Lung microvascular endothelial cell (primary cell): ENCODE measurements at regions not wholly inside any gene's neighbourhood (a gene's known extent, or its start where the extent isn't known, plus 50 kb on each side); places are given as distances from the start of the nearest gene placed in this dataset.
"Not testable (repeated sequence)": the region's sequence is repeated elsewhere in the genome, so short reads cannot be mapped to it uniquely, and the experiment has no call there.

Experiments used
- DNase-seq, 2 donors: peaks; one replicate each; pipeline versions ENCODE4 v3.0.0 to v3.0.0-alpha.2; 2010; ENCODE audit warnings: low read depth in 2 of 2

DNA sequence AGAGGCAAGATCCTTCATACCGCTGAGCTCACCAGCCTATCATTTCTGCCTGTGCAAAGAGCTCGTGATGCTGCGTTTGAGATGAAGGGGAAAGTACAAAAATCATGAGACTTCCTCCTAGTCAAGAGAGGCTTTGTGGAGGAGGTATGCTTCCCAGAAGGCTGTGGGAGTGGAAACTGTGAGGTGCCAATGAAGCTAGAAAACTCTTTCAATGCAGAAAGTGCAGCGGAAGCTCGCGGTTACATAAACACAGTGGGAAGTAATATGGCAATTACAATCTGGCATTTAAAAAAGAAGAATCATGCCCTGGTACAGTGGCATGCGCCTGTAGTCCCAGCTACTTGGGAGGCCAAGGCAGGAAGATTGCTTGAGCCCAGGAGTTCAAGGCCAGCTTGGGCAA, 134.8 kb downstream of the EHF start:
- no peak for DNase-seq

DNA sequence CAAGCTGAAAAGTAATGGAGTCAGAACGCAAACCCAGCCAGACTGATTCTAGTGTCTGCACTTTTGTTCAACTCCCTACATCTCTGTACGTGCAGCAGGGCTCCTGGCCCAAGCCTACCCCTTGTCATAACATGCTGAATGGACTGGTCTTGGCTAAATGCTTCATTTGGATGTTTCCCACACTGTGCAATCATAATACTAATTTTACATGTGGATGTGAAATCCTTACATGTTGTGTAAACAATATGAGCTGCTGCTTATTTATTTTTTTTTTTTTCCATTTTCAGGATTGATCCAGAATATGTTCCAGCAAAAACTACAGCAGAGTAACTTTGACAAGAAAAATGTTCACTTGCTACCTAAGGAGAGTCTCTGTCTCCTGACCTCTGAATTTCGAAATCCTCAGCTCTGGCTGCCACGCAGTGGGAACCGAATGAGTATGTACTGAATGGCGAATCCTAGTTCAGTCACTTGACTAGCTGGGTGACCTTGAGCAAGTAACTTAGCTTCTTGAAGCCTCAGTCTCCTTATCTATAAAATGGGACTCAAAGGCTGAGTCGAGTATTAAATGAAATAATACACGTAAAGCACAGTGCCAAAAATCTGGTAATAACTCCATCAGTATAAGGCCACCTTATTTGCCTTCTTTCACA, 133.4 kb downstream of the EHF start:
- no peak for DNase-seq

DNA sequence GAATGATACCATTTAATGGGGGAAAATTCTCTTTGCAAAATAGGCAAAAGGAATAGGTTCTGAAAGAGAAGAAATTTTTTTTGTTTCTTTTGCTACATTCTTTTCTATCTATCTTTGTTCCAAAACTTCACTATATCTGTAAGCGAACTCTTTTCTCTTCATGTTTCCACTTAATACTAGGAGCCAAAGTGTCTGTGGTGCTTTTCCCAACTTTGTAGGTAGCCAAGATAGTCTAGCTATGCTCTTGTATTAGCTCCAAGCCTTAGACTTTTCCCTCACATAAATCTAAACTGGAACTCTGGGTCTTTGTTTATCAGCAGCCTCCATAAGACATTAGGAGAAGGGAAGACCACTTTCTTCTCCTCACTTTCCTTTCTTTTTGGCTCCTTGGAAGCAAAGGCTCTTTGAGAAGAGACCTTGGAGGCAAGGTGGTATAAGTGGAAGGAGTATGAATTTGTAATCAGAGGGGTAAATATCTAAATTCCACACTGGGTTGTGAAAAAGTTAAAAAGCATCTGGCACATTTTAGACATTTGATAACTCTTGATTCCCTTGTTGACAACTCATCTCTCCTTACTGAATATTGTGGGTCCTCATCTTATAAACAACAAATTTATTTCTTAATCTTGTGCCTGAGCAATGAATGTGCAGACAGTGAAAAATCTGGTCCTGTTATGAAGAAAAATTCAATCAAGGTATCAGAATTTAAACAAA, 130.0 kb downstream of the EHF start:
- DNase-seq = no peak

DNA sequence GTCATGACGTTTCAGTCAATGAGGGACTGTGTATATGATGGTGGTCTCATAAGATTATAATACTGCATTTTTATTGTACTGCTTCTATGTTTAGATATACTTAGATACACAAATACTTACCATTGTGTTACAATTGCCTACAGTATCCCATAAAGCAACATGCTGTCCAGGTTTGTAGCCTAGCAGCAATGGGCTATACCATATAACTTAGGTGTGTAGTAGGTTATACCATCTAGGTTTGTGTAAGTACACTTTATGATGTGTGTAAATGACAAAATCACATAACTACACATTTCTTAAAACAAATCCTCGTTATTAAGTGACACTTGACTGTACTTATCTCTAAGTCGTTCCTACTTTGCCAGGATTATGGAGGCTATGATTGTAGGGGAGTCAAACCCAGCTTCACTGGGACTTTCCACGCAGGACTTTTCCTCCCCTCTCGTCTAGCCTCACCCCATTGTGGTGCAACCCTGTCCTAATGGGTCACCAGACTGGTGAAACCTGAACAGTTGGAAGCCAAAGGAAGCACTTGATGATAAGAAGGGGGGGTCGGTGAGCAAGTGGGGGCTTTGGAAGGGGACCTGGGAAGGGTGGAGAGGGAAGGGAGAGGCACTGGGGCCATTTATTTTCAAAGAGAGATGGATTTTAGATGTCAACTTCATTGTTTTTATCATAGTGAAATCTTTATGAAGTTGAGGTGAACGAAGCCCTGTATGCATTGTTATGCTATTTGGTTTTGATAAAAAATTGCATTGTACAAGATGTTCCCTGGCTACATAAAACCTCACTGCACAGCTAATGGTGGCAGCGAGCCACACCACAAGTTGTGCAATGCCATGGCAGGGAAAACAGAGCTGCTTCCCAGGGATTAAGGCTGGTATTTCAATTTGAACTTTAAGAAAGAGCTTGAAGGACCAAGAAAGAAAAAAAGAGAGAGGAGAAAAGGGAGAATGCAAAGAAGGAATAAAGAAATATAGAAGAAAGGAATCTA, 129.1 kb downstream of the EHF start:
- DNase-seq = no peak

DNA sequence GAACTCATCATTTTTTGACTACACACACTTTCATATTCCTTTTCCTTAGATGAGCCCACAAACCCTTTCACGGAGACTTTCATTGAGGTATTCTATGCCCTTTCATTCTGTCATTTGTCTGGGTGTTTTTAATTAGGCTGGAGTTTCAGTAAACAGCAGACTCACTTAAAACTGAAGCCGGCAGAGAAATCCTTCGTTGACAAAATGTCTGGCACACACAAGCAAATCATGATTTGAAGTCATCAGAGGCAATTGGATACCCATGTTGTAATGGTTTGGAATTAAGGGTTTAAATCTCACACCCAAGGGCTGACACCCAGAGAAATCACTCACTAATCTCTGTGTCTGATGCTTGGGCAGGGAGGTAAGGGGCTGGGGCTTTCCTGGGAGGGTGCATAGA, 127.1 kb downstream of the EHF start:
- DNase-seq = no peak

DNA sequence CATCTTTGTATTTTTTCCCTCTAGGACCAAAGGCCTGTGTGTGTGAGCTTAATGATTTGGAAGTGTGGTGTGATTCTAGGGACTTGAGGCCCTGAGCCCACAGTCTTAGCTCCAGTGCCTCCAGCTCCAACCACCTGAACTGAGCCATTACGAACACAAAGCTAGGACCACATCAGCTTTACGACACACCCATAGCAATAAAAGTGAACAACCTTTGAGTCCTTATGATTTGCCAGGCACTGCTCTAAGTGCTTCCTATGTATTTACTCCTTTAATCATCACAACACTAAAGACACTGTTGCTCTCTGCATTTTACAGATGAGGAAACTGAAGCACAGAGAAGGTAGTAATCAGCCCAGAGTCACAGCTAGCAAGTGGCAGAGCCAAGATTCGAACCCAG, 126.4 kb downstream of the EHF start:
- no peak for DNase-seq

DNA sequence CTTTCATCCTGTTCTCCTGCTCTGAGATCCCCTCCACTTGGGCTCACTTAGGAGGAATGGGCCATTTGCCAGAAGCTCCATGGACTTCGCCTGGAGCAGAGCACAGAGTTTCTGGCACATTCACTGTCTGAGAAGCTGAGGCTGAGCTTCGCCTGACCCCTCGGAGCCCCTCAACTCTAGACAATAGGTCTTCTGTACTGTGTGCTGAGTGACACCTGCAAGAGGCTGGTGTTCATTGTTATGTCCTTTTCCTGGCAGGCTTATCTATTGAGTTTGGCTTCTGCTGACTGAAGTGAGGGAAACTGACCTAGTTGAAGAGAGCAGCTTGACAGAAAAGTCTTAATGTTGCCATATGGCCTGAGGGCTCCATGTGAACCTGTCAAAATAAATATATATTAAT, 124.3 kb downstream of the EHF start:
- DNase-seq = no peak

DNA sequence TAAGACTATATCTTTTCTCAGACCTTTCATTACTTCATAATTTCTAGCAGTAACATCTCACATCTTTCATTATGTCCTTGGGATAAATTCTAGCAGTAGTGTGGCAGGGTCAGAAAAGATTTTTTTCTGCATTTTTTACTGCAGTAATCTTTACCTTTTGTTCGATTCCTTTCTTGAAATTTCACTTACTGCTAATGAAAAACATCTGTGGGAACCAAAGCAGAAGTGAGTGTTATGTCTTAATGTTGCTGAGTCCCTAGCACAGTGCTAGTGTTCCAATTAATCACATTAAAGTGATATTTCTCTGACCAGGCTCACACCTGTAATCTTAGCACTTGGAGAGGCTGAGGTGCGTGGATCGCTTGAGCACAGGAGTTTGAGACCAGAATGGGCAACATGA, 123.6 kb downstream of the EHF start:
- no peak for DNase-seq

DNA sequence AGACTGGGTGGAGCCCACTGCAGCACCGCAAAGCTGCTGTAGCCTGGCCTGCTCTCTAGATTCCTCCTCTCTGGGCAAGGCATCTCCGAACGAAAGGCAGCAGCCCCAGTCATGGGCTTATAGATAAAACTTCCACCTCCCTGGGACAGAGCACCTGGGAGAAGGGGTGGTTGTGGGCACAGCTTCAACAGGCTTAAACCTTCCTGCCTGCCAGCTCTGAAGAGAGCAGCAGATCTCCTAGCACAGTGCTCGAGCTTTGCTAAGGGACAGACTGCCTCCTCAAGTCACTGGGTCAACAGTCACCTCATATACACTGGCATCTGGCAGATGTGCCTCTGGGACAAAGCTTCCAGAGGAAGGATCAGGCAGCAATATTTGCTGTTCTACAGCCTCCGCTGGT, 117.3 kb downstream of the EHF start:
- DNase-seq = no peak

DNA sequence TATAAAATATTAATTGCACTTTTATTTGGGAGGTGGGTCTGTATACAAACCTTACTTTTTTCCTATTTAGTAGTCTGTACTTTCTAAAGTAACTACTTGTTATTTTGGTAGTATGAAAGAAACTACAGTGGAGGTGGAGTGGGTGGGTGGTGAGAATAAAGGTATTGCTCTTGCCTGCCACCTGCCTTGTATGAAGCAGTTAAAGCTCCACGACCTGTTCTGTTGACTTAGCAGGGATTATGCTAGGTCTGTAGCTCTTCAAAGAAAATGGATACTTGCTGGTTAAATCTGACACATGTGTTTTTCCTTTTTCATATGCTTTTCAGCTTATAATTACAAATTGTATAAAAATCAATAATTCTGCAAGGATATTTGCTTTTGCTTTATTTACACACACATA, 111.9 kb downstream of the EHF start:
- DNase-seq = no peak

DNA sequence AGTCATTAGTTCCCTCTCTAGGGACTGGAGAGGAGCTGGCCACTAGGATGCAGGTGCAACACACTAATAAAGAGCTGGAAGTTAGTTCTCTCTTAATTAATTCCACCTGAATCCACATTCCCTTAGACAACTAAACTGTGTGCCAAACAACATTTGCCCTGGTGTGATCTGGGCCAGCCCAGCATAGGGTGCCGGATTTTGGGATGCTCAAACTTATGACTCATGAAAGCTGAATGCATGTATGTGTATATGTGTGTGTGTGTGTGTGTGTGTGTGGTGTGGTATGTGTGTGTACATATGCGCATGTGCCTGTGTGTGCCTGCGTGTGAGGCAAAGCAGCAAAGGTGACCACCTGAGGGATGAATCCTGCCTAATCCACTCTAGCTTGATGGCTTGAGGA, 110.7 kb downstream of the EHF start:
- DNase-seq = no peak

DNA sequence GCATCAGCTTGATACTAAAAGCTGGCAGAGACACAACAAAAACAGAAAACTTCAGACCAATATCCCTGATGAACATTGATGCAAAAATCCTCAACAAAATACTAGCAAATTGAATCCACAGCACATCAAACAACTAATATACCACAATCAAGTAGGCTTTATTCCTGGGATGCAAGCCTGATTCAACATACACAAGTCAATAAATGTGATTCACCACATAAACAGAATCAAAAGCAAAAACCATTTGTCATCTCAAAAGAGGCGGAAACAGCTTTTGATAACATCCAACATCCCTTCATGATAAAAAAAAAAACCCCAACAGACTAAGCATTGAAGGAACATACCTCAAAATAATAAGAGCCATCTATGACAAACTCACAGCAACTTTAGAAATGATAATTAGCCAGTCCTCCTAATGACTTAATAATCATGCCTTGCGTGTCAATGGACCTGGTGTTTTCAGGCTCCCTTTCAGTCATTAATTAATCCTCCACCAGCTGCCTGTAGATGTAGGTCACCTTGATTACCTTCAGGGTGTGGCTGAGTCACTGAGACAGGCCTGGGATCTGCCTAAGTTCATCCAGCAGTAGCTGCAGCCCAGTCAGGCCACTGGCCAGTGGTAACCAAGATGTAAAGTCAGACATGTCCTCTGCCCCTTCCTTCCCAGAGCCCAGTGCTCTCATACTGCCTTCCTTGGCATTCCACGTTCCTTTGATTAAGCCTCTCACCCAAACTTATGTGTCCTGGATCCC, 109.8 kb downstream of the EHF start:
- DNase-seq = no peak

DNA sequence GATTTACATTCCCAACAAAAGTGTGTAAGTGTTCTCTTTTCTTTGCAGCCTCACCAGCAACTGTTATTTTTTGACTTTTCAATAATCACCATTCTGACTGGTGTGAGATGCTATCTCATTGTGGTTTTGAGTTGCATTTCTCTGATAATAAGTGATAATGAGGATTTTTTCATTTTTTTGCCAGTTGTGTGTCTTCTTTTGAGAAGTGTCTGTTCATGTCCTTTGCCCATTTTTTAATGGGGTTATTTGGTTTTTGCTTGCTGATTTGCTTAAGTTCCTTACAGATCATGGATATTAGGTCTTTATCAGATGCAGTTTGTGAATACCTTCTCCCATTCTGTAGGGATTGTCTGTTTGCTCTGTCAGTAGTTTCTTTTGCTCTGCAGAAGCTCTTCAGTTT, 107.7 kb downstream of the EHF start:
- no peak for DNase-seq

DNA sequence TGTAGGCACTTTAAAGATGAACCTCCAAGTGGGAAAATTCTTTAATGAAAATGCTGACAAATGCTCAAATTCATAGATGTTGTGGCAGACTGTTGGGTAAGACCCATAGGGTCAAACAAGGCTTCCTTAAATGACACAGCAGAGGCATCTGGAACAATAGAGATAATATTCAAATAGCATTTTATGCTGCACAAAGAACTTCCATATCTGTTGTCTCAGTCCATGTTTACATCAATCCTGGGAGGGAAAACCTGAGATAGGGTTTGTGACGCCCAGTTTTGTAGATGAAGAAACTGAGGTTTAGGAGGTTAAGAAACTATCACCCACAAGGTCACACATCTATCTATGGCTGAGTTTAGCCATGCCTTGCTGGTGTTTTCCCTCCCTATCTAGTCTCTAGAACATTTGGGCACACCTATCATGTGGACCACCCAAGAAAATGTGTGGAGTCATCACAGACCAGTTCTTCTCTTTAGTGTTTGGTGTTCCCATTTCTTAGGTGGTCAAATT, 106.4 kb downstream of the EHF start:
- no peak for DNase-seq

DNA sequence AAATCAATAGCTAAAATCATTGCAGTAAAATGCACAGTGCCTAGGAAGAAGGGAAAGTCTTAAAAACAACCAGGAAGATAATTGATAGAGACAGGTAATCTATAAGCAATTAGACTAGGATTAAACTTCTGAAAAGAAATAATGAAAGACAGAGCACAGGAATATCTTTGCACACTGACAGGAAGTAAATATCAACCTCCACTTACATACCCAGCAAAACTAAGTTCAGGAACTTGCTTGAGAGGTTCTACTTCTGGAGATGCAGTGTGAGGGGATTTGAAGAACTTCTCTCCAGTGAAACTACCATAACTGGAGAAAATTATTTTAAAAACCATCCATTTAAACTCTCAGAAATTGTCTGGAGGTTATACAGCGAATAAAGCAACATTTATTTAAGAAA, 104.1 kb downstream of the EHF start:
- DNase-seq = no peak

DNA sequence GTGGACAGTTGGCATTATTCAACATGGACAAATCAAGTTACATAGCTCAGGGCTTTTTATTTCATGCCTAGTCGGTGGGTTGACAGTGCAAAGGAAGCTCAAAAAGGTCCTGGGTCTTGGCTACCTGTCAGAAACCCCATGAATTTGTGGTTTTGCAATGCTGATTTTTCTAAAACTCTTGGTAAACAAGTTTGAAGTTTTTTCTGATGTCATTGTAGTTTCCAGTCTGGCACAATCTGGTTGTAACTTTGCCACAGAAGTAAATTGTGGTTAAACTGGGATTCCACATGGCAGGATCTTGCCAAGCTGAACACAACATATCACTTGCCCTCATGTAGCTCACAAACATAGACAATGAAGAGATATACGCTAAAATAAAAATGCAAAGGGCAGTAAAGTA, 100.8 kb downstream of the EHF start:
- no peak for DNase-seq

DNA sequence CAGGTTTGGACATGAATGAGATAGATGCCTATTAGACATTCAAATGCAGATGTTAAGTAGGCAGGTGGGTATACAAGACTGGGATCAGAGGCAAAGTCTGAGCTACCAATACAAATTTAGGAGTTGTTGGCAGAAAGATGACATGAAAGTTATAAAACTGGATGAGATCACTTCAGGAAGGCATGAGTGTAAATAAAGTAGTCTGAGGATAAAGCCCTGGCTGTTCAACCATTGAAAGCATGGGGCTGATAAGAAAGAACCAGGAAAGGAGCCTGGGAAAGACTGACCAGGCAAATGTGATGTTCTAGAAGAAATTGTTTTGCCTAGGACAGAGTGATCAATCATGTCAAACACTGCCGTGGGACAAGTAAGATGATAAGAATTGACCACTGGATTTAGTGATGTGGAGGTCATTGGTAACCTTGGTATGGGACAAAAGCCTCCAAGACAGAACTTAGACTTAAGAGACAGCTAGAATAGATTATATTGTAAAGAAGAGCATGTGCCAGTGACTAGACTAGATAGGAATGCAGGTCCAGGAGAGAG, 98.5 kb downstream of the EHF start:
- no peak for DNase-seq

DNA sequence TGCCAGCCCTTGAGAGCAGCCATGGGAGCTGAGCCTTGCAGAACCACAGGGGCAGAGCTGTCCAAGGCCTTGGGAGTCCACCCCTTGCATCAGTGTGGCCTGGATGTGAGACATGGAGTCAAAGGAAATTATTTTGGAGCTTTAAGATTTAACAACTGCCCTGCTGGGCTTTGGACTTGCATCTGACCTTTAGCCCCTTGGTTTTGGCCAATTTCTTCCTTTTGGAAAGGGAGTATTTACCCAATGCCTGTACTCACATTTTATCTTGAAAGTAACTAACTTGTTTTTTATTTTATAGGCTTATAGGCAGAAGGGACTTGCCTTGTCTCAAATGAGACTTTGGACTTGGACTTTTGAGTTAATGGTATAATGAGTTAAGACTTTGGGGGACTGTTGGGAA, 92.7 kb downstream of the EHF start:
- not testable (repeated sequence) for DNase-seq
